ENCODE measurements at regions not wholly inside any gene's neighbourhood (a gene's known extent, or its start where the extent isn't known, plus 50 kb on each side); places are given as distances from the start of the nearest gene placed in this dataset.

DNA sequence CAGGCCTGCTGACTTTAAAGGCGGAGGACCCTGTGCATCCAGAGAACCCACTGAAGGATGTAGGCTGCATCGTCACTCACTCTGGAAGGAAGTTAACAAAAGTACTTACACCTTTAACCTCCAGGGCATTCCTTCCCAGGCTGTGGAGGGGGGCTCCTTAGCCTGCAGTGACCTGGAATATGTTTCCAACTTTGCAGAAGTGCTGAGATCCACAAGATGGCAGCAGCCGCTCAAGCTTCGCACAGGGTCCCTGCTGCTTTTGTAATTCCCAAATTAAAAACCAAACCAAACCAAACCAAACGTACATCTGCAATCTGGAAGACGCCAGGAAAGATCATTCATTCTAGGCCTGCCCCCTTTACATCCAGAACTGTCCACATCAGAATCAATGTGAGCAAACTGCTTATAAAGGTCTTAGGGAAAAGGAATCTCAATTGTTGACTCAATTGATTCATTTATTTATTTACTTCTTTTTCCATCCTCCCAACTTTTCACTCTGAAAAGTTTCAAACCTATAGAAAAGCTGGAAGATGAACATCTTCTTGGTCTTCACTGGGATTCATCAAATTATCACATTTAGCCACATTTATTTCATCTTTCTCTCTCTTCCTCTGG lies 70.5 kb upstream of the KLHL25 start:
- no peaks in the 10 kb centered on the region for H3K27me3 ChIP-seq (ENCODE audit: control insufficient read depth in 2 of 2, insufficient read depth in 2 of 2, low read length in 2 of 2)
- H3K4me3 ChIP-seq (replicated peaks in 1 of 3; ENCODE audit: insufficient read depth in 1 of 3, low read depth in 1 of 3, low read length in 3 of 3): no peak overlapping the region
- dilution Hi-C loops (cut with MboI; ENCODE audit: extremely low pct_ligation_motif_present, low sequenced_read_pairs) (no loop called here), intact Hi-C loops (cut with micrococcal nuclease) (no loop called here)
- BruUV-seq (replicated peaks): no TSS peak
- H2AFZ ChIP-seq (ENCODE audit: low read depth, low read length): no peak overlapping the region
- no peak overlapping the region for H3K27ac ChIP-seq (ENCODE audit: insufficient read depth, low read depth, low read length)
- peak; percentile 38 for DNase-seq (ENCODE audit: low read depth, low spot score)
- TF ChIP-seq CTCF (IDR thresholded peaks at IDR 0.05; ENCODE audit: extremely low read depth in 1 of 2, insufficient read depth in 1 of 2, low read depth in 1 of 2, low read length in 2 of 2) (peak; percentile 47 to 49), GATA2 (IDR thresholded peaks at IDR 0.05; ENCODE audit: insufficient read depth, insufficient read length, low read depth, low read length) (no peak), FOS (IDR thresholded peaks at IDR 0.05; ENCODE audit: borderline replicate concordance, insufficient read depth, low read length) (no peak), MYC (IDR thresholded peaks at IDR 0.05; ENCODE audit: low read depth, low read length) (no peak), JUN (IDR thresholded peaks at IDR 0.05; ENCODE audit: borderline replicate concordance, insufficient read depth, insufficient read length, low read depth) (no peak), EZH2 (IDR thresholded peaks at IDR 0.05; ENCODE audit: borderline replicate concordance, low read depth, low read length, severe bottlenecking) (no peak), POLR2AphosphoS5 (IDR thresholded peaks at IDR 0.05; ENCODE audit: insufficient read depth, low read depth, low read length) (no peak)
- no peaks in the 10 kb centered on the region for H3K79me2 ChIP-seq (ENCODE audit: control insufficient read depth, insufficient read depth, low read length)
- peak; percentile 61 for FAIRE-seq
- H4K20me1 ChIP-seq (replicated peaks; ENCODE audit: control insufficient read depth, extremely low read depth, insufficient read depth, low read length): no peaks in the 10 kb centered on the region
- ChIA-PET CTCF (interaction anchor here (1.3 to 1.5 kb wide), 3 partner anchors 10 to 1744 kb away, joined by 3 to 4 read pairs (median 3); no protein-coding TSS in a partner anchor), POLR2A (no interaction called here)
- H3K9me3 ChIP-seq (replicated peaks; ENCODE audit: control insufficient read depth, insufficient read depth, low read length): no peaks in the 10 kb centered on the region
- H3K9ac ChIP-seq (replicated peaks; ENCODE audit: extremely low read depth, insufficient read depth, low read length): no peak overlapping the region
- H3K4me2 ChIP-seq (ENCODE audit: insufficient read depth, low read length): no peak overlapping the region
- H3K4me1 ChIP-seq (ENCODE audit: control insufficient read depth, extremely low read depth, insufficient read depth, low read length): no peaks in the 10 kb centered on the region
- H3K9me1 ChIP-seq (replicated peaks; ENCODE audit: control insufficient read depth, extremely low read depth, insufficient read depth, low read length): no peaks in the 10 kb centered on the region
- H3K36me3 ChIP-seq (ENCODE audit: control insufficient read depth in 2 of 2, extremely low read depth in 1 of 2, insufficient read depth in 2 of 2, low read length in 2 of 2): no peaks in the 10 kb centered on the region

All from endothelial cell of umbilical vein (primary cell).